ENCODE measurements at regions not wholly inside any gene's neighbourhood (a gene's known extent, or its start where the extent isn't known, plus 50 kb on each side); places are given as distances from the start of the nearest gene placed in this dataset.

GRCh38 chr1:17904290-17904689 is 149.2 kb downstream of the ACTL8 start:
- no peak for TF ChIP-seq GATA2 (IDR thresholded peaks at IDR 0.05; ENCODE audit: low read depth, low read length)
- TF ChIP-seq GATA3 (IDR thresholded peaks at IDR 0.05; ENCODE audit: low read depth, low read length): no peak
